A549 (cell line): ENCODE measurements at regions not wholly inside any gene's neighbourhood (a gene's known extent, or its start where the extent isn't known, plus 50 kb on each side); places are given as distances from the start of the nearest gene placed in this dataset.

Experiments
- CTCF ChIP-seq: fragments of >200 bp; sonication (Bioruptor Twin); formaldehyde crosslinking; IDR thresholded peaks from 3 replicates; pipeline ENCODE4 v1.5.1; 2016
- EP300 ChIP-seq, 2 experiments: fragments of >200 bp; sonication (Bioruptor Twin); formaldehyde crosslinking; IDR thresholded peaks; 2 replicates in 1 of 2; 3 replicates in 1 of 2; pipeline ENCODE4 v1.6.1; 2016 to 2017
- JUN ChIP-seq, 2 experiments: fragments of >200 bp; sonication (Bioruptor Twin); formaldehyde crosslinking; IDR thresholded peaks; 2 replicates in 1 of 2; 3 replicates in 1 of 2; pipeline ENCODE4 v1.6.1; 2016 to 2017
- JUNB ChIP-seq: fragments of >200 bp; sonication (Bioruptor Twin); formaldehyde crosslinking; IDR thresholded peaks from 2 replicates; pipeline ENCODE4 v1.6.1; 2016
- MAX ChIP-seq: IDR thresholded peaks from 2 replicates; pipeline ENCODE4 v1.6.1; 2012
- MYC ChIP-seq: IDR thresholded peaks from 2 replicates; pipeline ENCODE4 v1.6.1; 2012; ENCODE audit warnings: mild to moderate bottlenecking, inconsistent platforms, low read length, improper control_type of control experiment, borderline replicate concordance
- POLR2A ChIP-seq: IDR thresholded peaks from 2 replicates; pipeline ENCODE4 v1.6.1; 2012; ENCODE audit warnings: mild to moderate bottlenecking, low read length
- RAD21 ChIP-seq, 2 experiments: fragments of >200 bp in 1 of 2; sonication (Bioruptor Twin) in 1 of 2; formaldehyde crosslinking in 1 of 2; IDR thresholded peaks in 1 of 2; conservative IDR thresholded peaks in 1 of 2; 2 replicates in 1 of 2; 3 replicates in 1 of 2; pipeline ENCODE4 v1.6.1; 2012 to 2018; ENCODE audit warnings: inconsistent platforms in 1 of 2
- REST ChIP-seq: fragments of 200-600 bp; sonication (generic); IDR thresholded peaks from 2 replicates; pipeline ENCODE4 v1.6.1; 2016; ENCODE audit warnings: antibody characterized with exemption, mild to moderate bottlenecking, moderate library complexity
- RFX5 ChIP-seq: fragments of 450-650 bp; IDR thresholded peaks from 2 replicates; pipeline ENCODE4 v1.7.1; 2014; ENCODE audit warnings: antibody characterized with exemption, mild to moderate bottlenecking, moderate library complexity
- RNF2 ChIP-seq: fragments of 200-600 bp; sonication (generic); IDR thresholded peaks from 2 replicates; pipeline ENCODE4 v1.6.1; 2016; ENCODE audit warnings: low read depth, mild to moderate bottlenecking, antibody characterized with exemption, moderate library complexity, borderline replicate concordance

- TF ChIP-seq REST (no peak), CTCF (no peak), EP300 (IDR thresholded peaks at IDR 0.05) (no peak), JUN (IDR thresholded peaks at IDR 0.05) (no peak), POLR2A (no peak), RNF2 (no peak), RAD21 (conservative IDR thresholded peaks at IDR 0.05 in 1 of 2, IDR thresholded peaks at IDR 0.05 in 1 of 2) (no peak), MAX (no peak), RFX5 (no peak), JUNB (no peak), MYC (no peak)
Observed at GRCh38 chr11:23611726-23612125, 751.5 kb upstream of the CCDC179 start.
